AG04450 (cell line): ENCODE measurements at regions not wholly inside any gene's neighbourhood (a gene's known extent, or its start where the extent isn't known, plus 50 kb on each side); places are given as distances from the start of the nearest gene placed in this dataset.
"Not testable (repeated sequence)": the region's sequence is repeated elsewhere in the genome, so short reads cannot be mapped to it uniquely, and the experiment has no call there.

ENCODE experiments used
- CTCF ChIA-PET: fragments of 300-600, 350-600 bp; formaldehyde crosslinking; extraction: SDS; loops from one replicate; lab custom pipeline; 2022; ENCODE audit warnings: antibody characterized with exemption, inconsistent platforms; lab: Charles Lee
- POLR2A ChIA-PET: fragments of 350-600 bp; formaldehyde crosslinking; extraction: SDS; loops from one replicate; lab custom pipeline; 2021; ENCODE audit warnings: antibody characterized with exemption, inconsistent platforms; lab: Yijun Ruan, JAX
- DNase-seq: peaks from one replicate; pipeline ENCODE4 v3.0.0-alpha.2; 2011; ENCODE audit warnings: low read depth, low spot score
- H3K27ac ChIP-seq: one replicate; pipeline ENCODE4 v1.5.1; 2012; ENCODE audit warnings: low read depth, low read length, control low read depth
- H3K27me3 ChIP-seq: one replicate; pipeline ENCODE4 v1.6.0; 2012; ENCODE audit warnings: low read length; ENCODE audit not compliant: control insufficient read depth, insufficient read depth
- H3K4me3 ChIP-seq: 2 replicates; pipeline ENCODE4 v1.5.1; 2011; ENCODE audit warnings: mild to moderate bottlenecking, low read depth, low read length, control low read depth
- H3K9me3 ChIP-seq: 2 replicates; pipeline ENCODE4 v1.5.1; 2012; ENCODE audit warnings: low read length; ENCODE audit not compliant: control insufficient read depth, insufficient read depth
- CTCF ChIP-seq: IDR thresholded peaks from 2 replicates; pipeline ENCODE4 v1.5.1; 2011; ENCODE audit warnings: low read depth, low read length, control low read depth, inconsistent platforms

GRCh38 chr17:34423978-34424813 lies 61.2 kb upstream of the CCL1 start:
- POLR2A ChIA-PET, result no interaction called here
- CTCF ChIA-PET, result interaction anchor here (1.2 kb wide), 1 partner anchor 645 kb away, joined by 3 read pairs; no protein-coding TSS in a partner anchor

GRCh38 chr17:34423315-34423714 lies 60.3 kb upstream of the CCL1 start:
- H3K4me3 ChIP-seq, H3K27ac ChIP-seq, DNase-seq, CTCF ChIA-PET, POLR2A ChIA-PET, H3K9me3 ChIP-seq: not testable (repeated sequence)
- H3K27me3 ChIP-seq, result peaks cover 32% of the 10 kb centered on the region

More at GRCh38 chr17:34423978-34424813, 61.2 kb upstream of the CCL1 start:
- TF ChIP-seq CTCF, result no peak
- no peak overlapping the region for H3K4me3 ChIP-seq
- H3K27me3 ChIP-seq, result peaks cover 29% of the 10 kb centered on the region
- H3K9me3 ChIP-seq, result no peaks in the 10 kb centered on the region
- DNase-seq, result no peak
- H3K27ac ChIP-seq, result no peak overlapping the region

DNA sequence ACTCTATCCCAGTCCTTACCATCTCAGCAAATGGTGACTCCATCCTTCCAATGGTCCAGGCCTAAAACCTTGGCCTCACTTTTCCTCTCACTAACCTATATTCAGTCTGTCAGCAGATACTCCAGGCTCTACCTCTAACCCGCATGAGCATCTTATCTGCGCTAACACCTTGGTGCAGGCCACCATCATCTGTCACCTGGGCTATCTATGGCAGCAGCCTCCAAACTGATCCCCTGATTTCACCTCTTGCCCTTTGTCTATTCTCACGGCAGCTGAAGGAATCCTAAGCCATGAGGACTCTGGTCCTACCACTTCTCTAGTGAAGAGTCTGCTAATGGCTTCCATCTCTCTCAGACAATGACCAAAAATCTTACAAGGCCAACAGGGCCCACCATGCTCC lies 57.9 kb upstream of the CCL1 start:
- H3K27me3 ChIP-seq, result peaks cover 26% of the 10 kb centered on the region
- no peak overlapping the region for H3K27ac ChIP-seq
- H3K9me3 ChIP-seq, result no peaks in the 10 kb centered on the region
- no peak for TF ChIP-seq CTCF
- POLR2A ChIA-PET, result no interaction called here
- DNase-seq, result no peak
- CTCF ChIA-PET, result interaction anchor here (1.0 to 1.7 kb wide), 4 partner anchors 8 to 1117 kb away, joined by 3 to 9 read pairs (median 4); no protein-coding TSS in a partner anchor
- no peak overlapping the region for H3K4me3 ChIP-seq

DNA sequence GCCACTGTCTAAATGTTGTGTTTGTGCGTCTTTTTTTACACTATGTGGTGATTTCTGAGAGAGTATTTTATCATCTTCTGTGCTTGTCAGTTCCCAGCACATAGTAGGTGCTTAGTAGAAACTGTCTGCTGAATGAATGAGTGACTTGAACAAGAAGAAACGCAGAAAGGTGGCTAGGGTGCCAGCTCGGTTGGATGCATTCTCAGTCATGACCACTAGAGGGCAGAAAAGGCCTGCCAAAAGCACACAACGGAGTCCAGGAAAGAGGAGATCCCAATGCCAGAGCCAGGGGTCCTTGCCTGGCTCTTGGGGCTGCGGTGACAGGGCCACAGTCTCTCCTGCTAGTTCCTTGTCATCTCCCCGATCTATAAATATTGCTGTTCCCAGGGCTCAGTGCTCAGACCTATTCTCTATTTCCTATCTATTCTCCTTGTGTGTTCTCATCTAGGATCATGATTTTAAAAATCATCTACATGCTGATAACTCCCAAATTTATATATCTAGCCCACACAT lies 57.3 kb upstream of the CCL1 start:
- no peak overlapping the region for H3K4me3 ChIP-seq
- H3K9me3 ChIP-seq, result no peaks in the 10 kb centered on the region
- peaks cover 26% of the 10 kb centered on the region for H3K27me3 ChIP-seq
- peak; percentile 8 for DNase-seq
- POLR2A ChIA-PET, result no interaction called here
- H3K27ac ChIP-seq, result no peak overlapping the region
- TF ChIP-seq CTCF, result peak; percentile 92
- CTCF ChIA-PET, result interaction anchor here (0.6 to 1.7 kb wide), 12 partner anchors 8 to 1118 kb away, joined by 3 to 9 read pairs (median 4); partner anchors contain the start of gene FNDC8

GRCh38 chr17:34416116-34416515 lies 53.1 kb upstream of the CCL1 start:
- TF ChIP-seq CTCF, result no peak
- ChIA-PET CTCF (interaction anchor here (1.2 to 2.2 kb wide), 2 partner anchors 55 to 222 kb away, joined by 5 to 6 read pairs; no protein-coding TSS in a partner anchor), POLR2A (no interaction called here)
- no peak for DNase-seq
- peaks cover 6% of the 10 kb centered on the region for H3K27me3 ChIP-seq
- H3K4me3 ChIP-seq, result no peak overlapping the region
- no peak overlapping the region for H3K27ac ChIP-seq
- no peaks in the 10 kb centered on the region for H3K9me3 ChIP-seq
